ENCODE measurements at regions not wholly inside any gene's neighbourhood (a gene's known extent, or its start where the extent isn't known, plus 50 kb on each side); places are given as distances from the start of the nearest gene placed in this dataset.
"Not testable (repeated sequence)": the region's sequence is repeated elsewhere in the genome, so short reads cannot be mapped to it uniquely, and the experiment has no call there.

GRCh38 chr2:54065411-54065810 lies 50.0 kb upstream of the ACYP2 start:
- Histone ChIP-seq H3K9me3 (no peaks in the 10 kb centered on the region), H3K4me3 (no peak overlapping the region), H3K4me1 (peaks cover 2% of the 10 kb centered on the region; the same call in 1 of the 2 replicates), H3K36me3 (replicated peaks) (no peaks in the 10 kb centered on the region), H3K27me3 (ENCODE audit: low read depth) (no peaks in the 10 kb centered on the region)
- in situ Hi-C loops (cut with MboI; ENCODE audit: low sequenced_read_pairs), result no loop called here
- DNase-seq (ENCODE audit: low spot score in 2 of 2), result no peak

- no peaks in the 10 kb centered on the region; the same call in 1 of the 2 replicates for H3K4me1 ChIP-seq
- in situ Hi-C loops (cut with MboI; ENCODE audit: low sequenced_read_pairs), result no loop called here
Measured at GRCh38 chr2:54063967-54064535, 51.4 kb upstream of the ACYP2 start.

GRCh38 chr2:54062401-54062800 lies 53.0 kb upstream of the ACYP2 start:
- Histone ChIP-seq H3K4me1 (no peaks in the 10 kb centered on the region; the same call in 1 of the 2 replicates), H3K4me3 (no peak overlapping the region), H3K27me3 (ENCODE audit: low read depth) (no peaks in the 10 kb centered on the region), H3K36me3 (replicated peaks) (no peaks in the 10 kb centered on the region), H3K9me3 (no peaks in the 10 kb centered on the region)
- DNase-seq (ENCODE audit: low spot score in 2 of 2), result no peak
- in situ Hi-C loops (cut with MboI; ENCODE audit: low sequenced_read_pairs), result no loop called here

More at GRCh38 chr2:54063967-54064535, 51.4 kb upstream of the ACYP2 start:
- H3K9me3 ChIP-seq, result no peaks in the 10 kb centered on the region
- DNase-seq (ENCODE audit: low spot score in 2 of 2), result no peak
- no peak overlapping the region for H3K4me3 ChIP-seq
- no peaks in the 10 kb centered on the region for H3K36me3 ChIP-seq (replicated peaks)
- H3K27me3 ChIP-seq (ENCODE audit: low read depth), result no peaks in the 10 kb centered on the region

GRCh38 chr2:54061272-54061671 lies 54.1 kb upstream of the ACYP2 start:
- H3K27me3 ChIP-seq (ENCODE audit: low read depth), result no peaks in the 10 kb centered on the region
- H3K4me3 ChIP-seq, result no peak overlapping the region
- no peaks in the 10 kb centered on the region; the same call in 1 of the 2 replicates for H3K4me1 ChIP-seq
- H3K36me3 ChIP-seq (replicated peaks), result no peaks in the 10 kb centered on the region
- no peak for DNase-seq (ENCODE audit: low spot score in 2 of 2)
- in situ Hi-C loops (cut with MboI; ENCODE audit: low sequenced_read_pairs), result no loop called here
- no peaks in the 10 kb centered on the region for H3K9me3 ChIP-seq

GRCh38 chr2:54059986-54060385 lies 55.4 kb upstream of the ACYP2 start:
- H3K36me3 ChIP-seq (replicated peaks), result no peaks in the 10 kb centered on the region
- H3K27me3 ChIP-seq (ENCODE audit: low read depth), result no peaks in the 10 kb centered on the region
- no peaks in the 10 kb centered on the region for H3K9me3 ChIP-seq
- H3K4me1 ChIP-seq, result no peaks in the 10 kb centered on the region; the same call in 1 of the 2 replicates
- no peak overlapping the region for H3K4me3 ChIP-seq
- in situ Hi-C loops (cut with MboI; ENCODE audit: low sequenced_read_pairs), result no loop called here
- no peak for DNase-seq (ENCODE audit: low spot score in 2 of 2)

- H3K4me1 ChIP-seq, result no peaks in the 10 kb centered on the region; the same call in 1 of the 2 replicates
- no peaks in the 10 kb centered on the region for H3K27me3 ChIP-seq (ENCODE audit: low read depth)
- no peaks in the 10 kb centered on the region for H3K9me3 ChIP-seq
- no peak overlapping the region for H3K4me3 ChIP-seq
- in situ Hi-C loops (cut with MboI; ENCODE audit: low sequenced_read_pairs), result no loop called here
- DNase-seq (ENCODE audit: low spot score in 2 of 2), result no peak
- no peaks in the 10 kb centered on the region for H3K36me3 ChIP-seq (replicated peaks)
Measured at GRCh38 chr2:54059504-54059903, 55.9 kb upstream of the ACYP2 start.

GRCh38 chr2:54058449-54058848 lies 57.0 kb upstream of the ACYP2 start:
- no peaks in the 10 kb centered on the region; the same call in 1 of the 2 replicates for H3K4me1 ChIP-seq
- no peaks in the 10 kb centered on the region for H3K27me3 ChIP-seq (ENCODE audit: low read depth)
- no peak overlapping the region for H3K4me3 ChIP-seq
- no peaks in the 10 kb centered on the region for H3K36me3 ChIP-seq (replicated peaks)
- no peaks in the 10 kb centered on the region for H3K9me3 ChIP-seq
- in situ Hi-C loops (cut with MboI; ENCODE audit: low sequenced_read_pairs), result no loop called here
- DNase-seq (ENCODE audit: low spot score in 2 of 2), result no peak

GRCh38 chr2:54054774-54055173 lies 60.6 kb upstream of the ACYP2 start:
- Histone ChIP-seq H3K9me3 (no peaks in the 10 kb centered on the region), H3K4me1 (no peaks in the 10 kb centered on the region), H3K4me3 (no peak overlapping the region), H3K27me3 (ENCODE audit: low read depth) (no peaks in the 10 kb centered on the region), H3K36me3 (replicated peaks) (no peaks in the 10 kb centered on the region)
- no peak for DNase-seq (ENCODE audit: low spot score in 2 of 2)
- in situ Hi-C loops (cut with MboI; ENCODE audit: low sequenced_read_pairs), result no loop called here

- Histone ChIP-seq H3K4me1 (no peaks in the 10 kb centered on the region; the same call in 1 of the 2 replicates), H3K27me3 (ENCODE audit: low read depth) (no peaks in the 10 kb centered on the region), H3K36me3 (replicated peaks) (no peaks in the 10 kb centered on the region), H3K4me3 (no peak overlapping the region), H3K9me3 (no peaks in the 10 kb centered on the region)
- no peak for DNase-seq (ENCODE audit: low spot score in 2 of 2)
- in situ Hi-C loops (cut with MboI; ENCODE audit: low sequenced_read_pairs), result no loop called here
Measured at GRCh38 chr2:54054271-54054670, 61.1 kb upstream of the ACYP2 start.

- DNase-seq (ENCODE audit: low spot score in 2 of 2), result no peak
- no peaks in the 10 kb centered on the region; the same call in 1 of the 2 replicates for H3K4me1 ChIP-seq
- no peaks in the 10 kb centered on the region for H3K27me3 ChIP-seq (ENCODE audit: low read depth)
- in situ Hi-C loops (cut with MboI; ENCODE audit: low sequenced_read_pairs), result no loop called here
- no peak overlapping the region for H3K4me3 ChIP-seq
- no peaks in the 10 kb centered on the region for H3K36me3 ChIP-seq (replicated peaks)
- no peaks in the 10 kb centered on the region for H3K9me3 ChIP-seq
Measured at GRCh38 chr2:54053830-54054229, 61.6 kb upstream of the ACYP2 start.

GRCh38 chr2:54052825-54053718 lies 62.3 kb upstream of the ACYP2 start:
- DNase-seq (ENCODE audit: low spot score in 2 of 2), result no peak
- Histone ChIP-seq H3K36me3 (replicated peaks) (no peaks in the 10 kb centered on the region), H3K27me3 (ENCODE audit: low read depth) (no peaks in the 10 kb centered on the region), H3K9me3 (no peaks in the 10 kb centered on the region), H3K4me3 (no peak overlapping the region), H3K4me1 (no peaks in the 10 kb centered on the region; the same call in 1 of the 2 replicates)
- in situ Hi-C loops (cut with MboI; ENCODE audit: low sequenced_read_pairs), result no loop called here

GRCh38 chr2:54050445-54050844 lies 65.0 kb upstream of the ACYP2 start:
- Histone ChIP-seq H3K4me1 (no peaks in the 10 kb centered on the region; the same call in 1 of the 2 replicates), H3K9me3 (no peaks in the 10 kb centered on the region), H3K4me3 (no peak overlapping the region), H3K36me3 (replicated peaks) (no peaks in the 10 kb centered on the region), H3K27me3 (ENCODE audit: low read depth) (no peaks in the 10 kb centered on the region)
- no peak for DNase-seq (ENCODE audit: low spot score in 2 of 2)
- in situ Hi-C loops (cut with MboI; ENCODE audit: low sequenced_read_pairs), result no loop called here

GRCh38 chr2:54049365-54049764 lies 66.0 kb upstream of the ACYP2 start:
- in situ Hi-C loops (cut with MboI; ENCODE audit: low sequenced_read_pairs), result no loop called here
- peak in 1 of 2 experiments; percentile 11 for DNase-seq (ENCODE audit: low spot score in 2 of 2)
- Histone ChIP-seq H3K4me3 (no peak overlapping the region), H3K9me3 (no peaks in the 10 kb centered on the region), H3K27me3 (ENCODE audit: low read depth) (no peaks in the 10 kb centered on the region), H3K36me3 (replicated peaks) (no peaks in the 10 kb centered on the region), H3K4me1 (no peaks in the 10 kb centered on the region; the same call in 1 of the 2 replicates)

GRCh38 chr2:54048896-54049295 lies 66.5 kb upstream of the ACYP2 start:
- H3K4me1 ChIP-seq; H3K36me3 ChIP-seq (replicated peaks); H3K27me3 ChIP-seq (ENCODE audit: low read depth); in situ Hi-C loops (cut with MboI; ENCODE audit: low sequenced_read_pairs); H3K4me3 ChIP-seq; DNase-seq (ENCODE audit: low spot score in 2 of 2); H3K9me3 ChIP-seq: not testable (repeated sequence)
